OCI-LY1 (cell line): ENCODE measurements at regions not wholly inside any gene's neighbourhood (a gene's known extent, or its start where the extent isn't known, plus 50 kb on each side); places are given as distances from the start of the nearest gene placed in this dataset.

Experiments used
- EZH2 ChIP-seq: fragments of 200-600 bp; sonication (generic), shearing (Covaris generic); IDR thresholded peaks from 2 replicates; pipeline ENCODE4 v1.8.0; 2017; ENCODE audit warnings: borderline replicate concordance, mixed run types, mild to moderate bottlenecking, antibody characterized with exemption, low read length, moderate library complexity, mixed read lengths
- TF ChIP-seq, protein P1 (sequence below): fragments of 200-600 bp; sonication (generic), shearing (Covaris generic); IDR thresholded peaks from 2 replicates; pipeline ENCODE4 v1.5.1; 2017; ENCODE audit warnings: mild to moderate bottlenecking, antibody characterized with exemption, low read length, moderate library complexity, mixed read lengths

- TF ChIP-seq, protein P1, sequence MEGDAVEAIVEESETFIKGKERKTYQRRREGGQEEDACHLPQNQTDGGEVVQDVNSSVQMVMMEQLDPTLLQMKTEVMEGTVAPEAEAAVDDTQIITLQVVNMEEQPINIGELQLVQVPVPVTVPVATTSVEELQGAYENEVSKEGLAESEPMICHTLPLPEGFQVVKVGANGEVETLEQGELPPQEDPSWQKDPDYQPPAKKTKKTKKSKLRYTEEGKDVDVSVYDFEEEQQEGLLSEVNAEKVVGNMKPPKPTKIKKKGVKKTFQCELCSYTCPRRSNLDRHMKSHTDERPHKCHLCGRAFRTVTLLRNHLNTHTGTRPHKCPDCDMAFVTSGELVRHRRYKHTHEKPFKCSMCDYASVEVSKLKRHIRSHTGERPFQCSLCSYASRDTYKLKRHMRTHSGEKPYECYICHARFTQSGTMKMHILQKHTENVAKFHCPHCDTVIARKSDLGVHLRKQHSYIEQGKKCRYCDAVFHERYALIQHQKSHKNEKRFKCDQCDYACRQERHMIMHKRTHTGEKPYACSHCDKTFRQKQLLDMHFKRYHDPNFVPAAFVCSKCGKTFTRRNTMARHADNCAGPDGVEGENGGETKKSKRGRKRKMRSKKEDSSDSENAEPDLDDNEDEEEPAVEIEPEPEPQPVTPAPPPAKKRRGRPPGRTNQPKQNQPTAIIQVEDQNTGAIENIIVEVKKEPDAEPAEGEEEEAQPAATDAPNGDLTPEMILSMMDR, result no peak
- TF ChIP-seq EZH2, result no peak
Observed at GRCh38 chr13:99900960-99901359, 70.6 kb downstream of the ZIC5 start.
